ENCODE measurements at regions not wholly inside any gene's neighbourhood (a gene's known extent, or its start where the extent isn't known, plus 50 kb on each side); places are given as distances from the start of the nearest gene placed in this dataset.

- H3K4me3 ChIP-seq (ENCODE audit: low read length) = peak overlapping the region; percentile 72
- no peaks in the 10 kb centered on the region for H3K9me3 ChIP-seq (replicated peaks; ENCODE audit: control insufficient read depth, low read depth, low read length)
- peaks cover 46% of the 10 kb centered on the region for H3K27me3 ChIP-seq (ENCODE audit: control insufficient read depth, insufficient read depth, low read length)
- H3K27ac ChIP-seq (ENCODE audit: low read length) = peak overlapping the region; percentile 25
- H3K36me3 ChIP-seq (ENCODE audit: control insufficient read depth, insufficient read depth, low read length) = no peaks in the 10 kb centered on the region
- H3K4me1 ChIP-seq (ENCODE audit: control insufficient read depth, insufficient read depth, low read length) = peaks cover 25% of the 10 kb centered on the region
- peak; percentile 61 for DNase-seq
- WGBS (ENCODE audit: insufficient coverage) = 17% methylated on average over 7 of the region's 27 CpGs
These were observed 73.5 kb downstream of the SOX4 start for GRCh38 chr6:21666853-21667681.

- Histone ChIP-seq H3K27ac (ENCODE audit: low read length) (no peak overlapping the region), H3K27me3 (ENCODE audit: control insufficient read depth, insufficient read depth, low read length) (peaks cover 38% of the 10 kb centered on the region), H3K4me1 (ENCODE audit: control insufficient read depth, insufficient read depth, low read length) (peaks cover 25% of the 10 kb centered on the region), H3K9me3 (replicated peaks; ENCODE audit: control insufficient read depth, low read depth, low read length) (no peaks in the 10 kb centered on the region), H3K4me3 (ENCODE audit: low read length) (no peak overlapping the region), H3K36me3 (ENCODE audit: control insufficient read depth, insufficient read depth, low read length) (no peaks in the 10 kb centered on the region)
- no peak for DNase-seq
- no CpG with 5 or more reads among the region's 3 CpGs for WGBS (ENCODE audit: insufficient coverage)
These were observed 75.2 kb downstream of the SOX4 start for GRCh38 chr6:21668795-21669194.

GRCh38 chr6:21676769-21677168 lies 83.2 kb downstream of the SOX4 start:
- Histone ChIP-seq H3K36me3 (ENCODE audit: control insufficient read depth, insufficient read depth, low read length) (no peaks in the 10 kb centered on the region), H3K4me3 (ENCODE audit: low read length) (no peak overlapping the region), H3K9me3 (replicated peaks; ENCODE audit: control insufficient read depth, low read depth, low read length) (no peaks in the 10 kb centered on the region), H3K27ac (ENCODE audit: low read length) (no peak overlapping the region), H3K27me3 (ENCODE audit: control insufficient read depth, insufficient read depth, low read length) (no peaks in the 10 kb centered on the region), H3K4me1 (ENCODE audit: control insufficient read depth, insufficient read depth, low read length) (peaks cover 2% of the 10 kb centered on the region)
- DNase-seq = no peak
- WGBS (ENCODE audit: insufficient coverage) = no CpG with 5 or more reads among the region's 2 CpGs

GRCh38 chr6:21678990-21679389 lies 85.4 kb downstream of the SOX4 start:
- no peak for DNase-seq
- H3K4me3 ChIP-seq (ENCODE audit: low read length) = no peak overlapping the region
- H3K9me3 ChIP-seq (replicated peaks; ENCODE audit: control insufficient read depth, low read depth, low read length) = no peaks in the 10 kb centered on the region
- 100% methylated on average over 1 of the region's 6 CpGs for WGBS (ENCODE audit: insufficient coverage)
- H3K27ac ChIP-seq (ENCODE audit: low read length) = no peak overlapping the region
- H3K36me3 ChIP-seq (ENCODE audit: control insufficient read depth, insufficient read depth, low read length) = no peaks in the 10 kb centered on the region
- no peaks in the 10 kb centered on the region for H3K27me3 ChIP-seq (ENCODE audit: control insufficient read depth, insufficient read depth, low read length)
- peaks cover 2% of the 10 kb centered on the region for H3K4me1 ChIP-seq (ENCODE audit: control insufficient read depth, insufficient read depth, low read length)

- peaks cover 2% of the 10 kb centered on the region for H3K4me1 ChIP-seq (ENCODE audit: control insufficient read depth, insufficient read depth, low read length)
- no peak overlapping the region for H3K27ac ChIP-seq (ENCODE audit: low read length)
- no peaks in the 10 kb centered on the region for H3K9me3 ChIP-seq (replicated peaks; ENCODE audit: control insufficient read depth, low read depth, low read length)
- H3K4me3 ChIP-seq (ENCODE audit: low read length) = no peak overlapping the region
- peak; percentile 32 for DNase-seq
- no peaks in the 10 kb centered on the region for H3K27me3 ChIP-seq (ENCODE audit: control insufficient read depth, insufficient read depth, low read length)
- WGBS (ENCODE audit: insufficient coverage) = no CpG with 5 or more reads among the region's 2 CpGs
- no peaks in the 10 kb centered on the region for H3K36me3 ChIP-seq (ENCODE audit: control insufficient read depth, insufficient read depth, low read length)
These were observed 86.3 kb downstream of the SOX4 start for GRCh38 chr6:21679761-21680265.

GRCh38 chr6:21680611-21681010 lies 87.1 kb downstream of the SOX4 start:
- no peak for DNase-seq
- no peaks in the 10 kb centered on the region for H3K9me3 ChIP-seq (replicated peaks; ENCODE audit: control insufficient read depth, low read depth, low read length)
- no peaks in the 10 kb centered on the region for H3K27me3 ChIP-seq (ENCODE audit: control insufficient read depth, insufficient read depth, low read length)
- H3K27ac ChIP-seq (ENCODE audit: low read length) = no peak overlapping the region
- no peaks in the 10 kb centered on the region for H3K36me3 ChIP-seq (ENCODE audit: control insufficient read depth, insufficient read depth, low read length)
- WGBS (ENCODE audit: insufficient coverage) = 90% methylated on average over 2 of the region's 4 CpGs
- H3K4me1 ChIP-seq (ENCODE audit: control insufficient read depth, insufficient read depth, low read length) = peaks cover 2% of the 10 kb centered on the region
- no peak overlapping the region for H3K4me3 ChIP-seq (ENCODE audit: low read length)

- Histone ChIP-seq H3K9me3 (replicated peaks; ENCODE audit: control insufficient read depth, low read depth, low read length) (peaks cover 6% of the 10 kb centered on the region), H3K27ac (ENCODE audit: low read length) (no peak overlapping the region), H3K4me3 (ENCODE audit: low read length) (no peak overlapping the region), H3K27me3 (ENCODE audit: control insufficient read depth, insufficient read depth, low read length) (no peaks in the 10 kb centered on the region), H3K36me3 (ENCODE audit: control insufficient read depth, insufficient read depth, low read length) (no peaks in the 10 kb centered on the region), H3K4me1 (ENCODE audit: control insufficient read depth, insufficient read depth, low read length) (no peaks in the 10 kb centered on the region)
- DNase-seq = no peak
These were observed 96.9 kb downstream of the SOX4 start for GRCh38 chr6:21690489-21690888.

GRCh38 chr6:21691685-21692346 lies 98.3 kb downstream of the SOX4 start:
- Histone ChIP-seq H3K9me3 (replicated peaks; ENCODE audit: control insufficient read depth, low read depth, low read length) (peaks cover 6% of the 10 kb centered on the region), H3K4me1 (ENCODE audit: control insufficient read depth, insufficient read depth, low read length) (no peaks in the 10 kb centered on the region), H3K4me3 (ENCODE audit: low read length) (no peak overlapping the region), H3K27ac (ENCODE audit: low read length) (no peak overlapping the region), H3K27me3 (ENCODE audit: control insufficient read depth, insufficient read depth, low read length) (no peaks in the 10 kb centered on the region), H3K36me3 (ENCODE audit: control insufficient read depth, insufficient read depth, low read length) (no peaks in the 10 kb centered on the region)
- WGBS (ENCODE audit: insufficient coverage) = no CpG with 5 or more reads among the region's 5 CpGs
- DNase-seq = no peak

- H3K4me3 ChIP-seq (ENCODE audit: low read length) = no peak overlapping the region
- H3K27ac ChIP-seq (ENCODE audit: low read length) = no peak overlapping the region
- H3K27me3 ChIP-seq (ENCODE audit: control insufficient read depth, insufficient read depth, low read length) = no peaks in the 10 kb centered on the region
- no peak for DNase-seq
- no peaks in the 10 kb centered on the region for H3K4me1 ChIP-seq (ENCODE audit: control insufficient read depth, insufficient read depth, low read length)
- H3K36me3 ChIP-seq (ENCODE audit: control insufficient read depth, insufficient read depth, low read length) = no peaks in the 10 kb centered on the region
- no CpG with 5 or more reads among the region's 1 CpG for WGBS (ENCODE audit: insufficient coverage)
- H3K9me3 ChIP-seq (replicated peaks; ENCODE audit: control insufficient read depth, low read depth, low read length) = peaks cover 2% of the 10 kb centered on the region
These were observed 99.2 kb downstream of the SOX4 start for GRCh38 chr6:21692721-21693120.

- no peak overlapping the region for H3K27ac ChIP-seq (ENCODE audit: low read length)
- H3K4me1 ChIP-seq (ENCODE audit: control insufficient read depth, insufficient read depth, low read length) = no peaks in the 10 kb centered on the region
- no peaks in the 10 kb centered on the region for H3K27me3 ChIP-seq (ENCODE audit: control insufficient read depth, insufficient read depth, low read length)
- H3K4me3 ChIP-seq (ENCODE audit: low read length) = no peak overlapping the region
- WGBS (ENCODE audit: insufficient coverage) = no CpG with 5 or more reads among the region's 2 CpGs
- DNase-seq = no peak
- H3K36me3 ChIP-seq (ENCODE audit: control insufficient read depth, insufficient read depth, low read length) = no peaks in the 10 kb centered on the region
- H3K9me3 ChIP-seq (replicated peaks; ENCODE audit: control insufficient read depth, low read depth, low read length) = no peaks in the 10 kb centered on the region
These were observed 100.6 kb downstream of the SOX4 start for GRCh38 chr6:21694168-21694567.
